Motor neuron (in vitro differentiated cells): ENCODE measurements at regions not wholly inside any gene's neighbourhood (a gene's known extent, or its start where the extent isn't known, plus 50 kb on each side); places are given as distances from the start of the nearest gene placed in this dataset.
A peak's percentile ranks its signal among the peaks of the same experiment; 100 is the strongest.

Source experiments
- ATAC-seq, 8 experiments: fragments of 200-7000 bp; cut with Tn5 transposase; replicated peaks in 6 of 8; 2 replicates each; pipeline ENCODE4 v1.8.0; 2021; ENCODE audit warnings: mild to moderate bottlenecking in 8 of 8, moderate library complexity in 8 of 8
- H3K27ac ChIP-seq, 2 donors: fragments of 250-450 bp; sonication (Bioruptor Pico); 2 replicates each; pipeline ENCODE4 v1.9.0; 2021; ENCODE audit warnings: antibody characterized with exemption in 2 of 2, mild to moderate bottlenecking in 2 of 2, moderate library complexity in 1 of 2
- H3K4me1 ChIP-seq, 2 donors: fragments of 250-450 bp; sonication (Bioruptor Pico); replicated peaks in 1 of 2; 2 replicates each; pipeline ENCODE4 v1.6.1; 2021; ENCODE audit warnings: antibody characterized with exemption in 2 of 2, mild to moderate bottlenecking in 2 of 2, moderate library complexity in 1 of 2
- H3K4me3 ChIP-seq, 5 donors: fragments of 250-450 bp; sonication (Bioruptor Pico); 2 replicates each; pipeline ENCODE4 v1.9.0; 2021; ENCODE audit warnings: antibody characterized with exemption in 5 of 5, mild to moderate bottlenecking in 5 of 5, moderate library complexity in 4 of 5
- WGBS, 10 experiments: fragments of 450-650 bp; shearing (Covaris generic); methylation state at CpG; one replicate each; pipeline ENCODE4 v1.0.0; 2022; 5-methylcytosine and 5-hydroxymethylcytosine counted together
- in situ Hi-C, 9 experiments: fragments of 400-800 bp; cut with MboI; loops; one replicate each; pipeline ENCODE4 v1.15.0; 2021; ENCODE audit warnings: low sequenced_read_pairs in 9 of 9, low pct_unique_long_range_greater_than_20kb in 2 of 9; ENCODE audit not compliant: unreplicated experiment in 9 of 9

DNA sequence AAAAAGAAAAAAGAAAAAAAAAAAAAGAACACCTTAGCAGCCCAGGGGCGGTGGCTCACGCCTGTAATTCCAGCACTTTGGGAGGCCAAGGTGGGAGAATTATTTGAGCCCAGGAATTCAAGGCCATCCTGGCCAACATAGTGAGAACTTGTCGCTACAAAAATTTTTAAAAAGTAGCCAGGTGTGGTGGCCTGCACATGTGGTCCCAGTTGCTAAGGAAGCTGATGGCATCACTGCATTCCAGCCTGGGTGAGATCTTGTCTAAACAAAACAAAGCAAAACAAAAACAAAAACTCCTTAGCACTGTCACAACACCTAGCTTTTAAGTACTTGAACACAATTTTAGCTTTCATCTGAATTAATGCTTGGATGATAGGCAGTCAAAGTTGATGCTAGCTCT lies 86.3 kb upstream of the MKLN1 start:
- H3K4me1 ChIP-seq: no peaks in the 10 kb centered on the region
- WGBS, 10 experiments: 59 to 100% (median 100%) methylated on average over 1 to 3 of the region's 3 CpGs; no CpG with 5 or more reads in 1 of the 10 experiments
- H3K4me3 ChIP-seq: no peak overlapping the region
- no peak for ATAC-seq
- H3K27ac ChIP-seq: no peak overlapping the region
- in situ Hi-C loops: no loop called here

DNA sequence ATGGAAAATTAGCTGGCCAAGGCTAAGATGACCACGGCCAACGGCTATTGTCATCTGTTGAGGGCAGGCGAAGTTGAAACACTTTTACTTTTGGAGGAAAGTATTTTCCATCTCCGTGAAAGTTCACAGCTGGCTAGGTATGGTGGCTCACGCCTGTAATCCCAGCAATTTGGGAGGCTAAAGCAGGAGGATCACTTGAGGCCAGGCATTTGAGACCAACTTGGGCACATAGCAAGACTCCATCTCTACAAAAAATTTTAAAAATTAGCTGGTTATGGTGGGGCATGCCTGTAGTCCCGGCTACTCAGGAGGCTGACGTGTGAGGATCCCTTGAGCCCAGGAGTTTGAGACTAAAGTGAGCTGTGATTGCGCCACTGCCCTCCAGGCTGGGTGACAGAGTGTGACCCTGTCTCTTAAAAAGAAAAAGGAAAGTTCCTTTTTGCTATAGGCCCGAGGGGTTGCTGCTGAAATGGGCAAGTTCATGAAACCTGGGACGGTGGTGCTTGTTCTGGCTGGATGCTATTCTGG lies 85.5 kb upstream of the MKLN1 start:
- no peak for ATAC-seq
- Histone ChIP-seq H3K27ac (no peak overlapping the region), H3K4me3 (no peak overlapping the region), H3K4me1 (no peaks in the 10 kb centered on the region)
- 79 to 98% (median 92%) methylated on average over 2 to 8 of the region's 10 CpGs; no CpG with 5 or more reads in 2 of the 10 experiments for WGBS, 10 experiments
- in situ Hi-C loops: no loop called here

DNA sequence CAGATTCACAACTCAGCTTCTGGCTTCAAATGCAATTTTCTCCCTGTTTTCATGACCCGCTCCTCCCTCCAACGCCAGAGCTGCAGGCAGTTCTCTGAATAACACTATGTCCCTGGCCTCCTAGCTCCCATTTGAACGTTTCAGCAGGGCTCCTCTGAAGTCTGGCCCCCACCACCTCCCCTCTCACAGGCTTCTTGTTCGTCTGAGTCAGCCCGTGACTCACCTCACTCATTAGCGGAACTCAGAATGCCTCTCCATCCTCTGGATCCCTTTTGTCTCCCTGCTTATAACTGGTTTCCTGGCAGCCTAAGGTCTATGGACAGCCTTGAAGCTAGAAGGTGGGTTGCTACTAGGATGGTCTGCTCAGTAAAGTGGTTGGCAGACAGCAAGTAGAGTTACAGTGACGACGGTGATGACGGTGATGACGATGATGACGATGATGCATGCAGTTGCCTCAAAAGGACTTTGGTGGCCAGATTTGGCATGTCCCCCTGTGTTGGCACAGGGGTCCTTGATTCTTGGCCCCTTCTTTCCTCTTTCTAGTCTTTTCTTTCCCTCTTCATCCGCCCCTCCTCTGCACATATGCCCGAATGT lies 83.3 kb upstream of the MKLN1 start:
- peak in 7 of 8 experiments; percentile 66 to 99 (median 98) for ATAC-seq
- H3K27ac ChIP-seq: no peak overlapping the region
- no peak overlapping the region for H3K4me3 ChIP-seq
- in situ Hi-C loops: no loop called here
- no peaks in the 10 kb centered on the region for H3K4me1 ChIP-seq
- 20 to 70% (median 55%) methylated on average over 1 to 9 of the region's 13 CpGs; no CpG with 5 or more reads in 1 of the 10 experiments for WGBS, 10 experiments

DNA sequence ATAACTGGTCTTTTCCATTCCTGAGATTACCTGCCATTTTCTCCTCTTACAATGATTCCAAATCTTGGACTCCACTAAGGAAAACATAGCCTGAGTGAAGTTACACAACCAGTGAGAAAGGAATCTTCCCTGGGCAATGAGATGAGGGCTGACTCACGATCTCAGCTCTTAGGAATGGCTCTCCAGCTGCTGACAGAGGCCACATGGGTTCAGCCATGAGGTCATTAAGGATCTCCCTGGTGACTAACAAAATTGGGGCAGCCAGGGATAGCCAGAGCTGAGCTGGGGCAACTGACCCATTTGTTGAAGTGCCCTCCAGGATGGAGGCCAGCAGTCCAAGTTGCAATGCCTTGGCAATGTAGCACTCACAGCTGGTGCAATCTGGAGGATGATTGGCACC lies 78.7 kb upstream of the MKLN1 start:
- 20 to 67% (median 60%) methylated on average over 1 of the region's 1 CpG; no CpG with 5 or more reads in 7 of the 10 experiments for WGBS, 10 experiments
- Histone ChIP-seq H3K27ac (no peak overlapping the region), H3K4me3 (no peak overlapping the region), H3K4me1 (no peaks in the 10 kb centered on the region)
- peak in 5 of 8 experiments; percentile 24 to 99 (median 66) for ATAC-seq
- in situ Hi-C loops: no loop called here

DNA sequence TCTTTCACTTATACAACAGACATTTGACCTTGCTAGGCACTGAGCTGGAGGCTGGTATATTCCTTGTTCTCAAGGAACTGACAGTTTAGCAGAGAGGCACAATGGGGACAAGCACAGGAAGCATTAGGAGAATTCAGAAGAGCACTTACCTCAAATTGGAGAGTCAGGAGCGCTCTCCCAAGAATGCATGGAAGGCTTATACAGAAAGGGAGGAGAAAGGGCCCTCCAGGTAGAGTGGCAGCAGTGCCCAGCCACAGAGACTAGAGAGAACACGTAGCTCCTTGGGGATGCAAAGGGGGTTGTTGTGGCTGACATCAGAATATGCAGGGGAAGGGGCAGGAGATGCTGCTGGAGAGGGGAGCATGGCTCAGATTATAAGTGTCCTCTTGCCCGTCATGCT lies 78.2 kb upstream of the MKLN1 start:
- Histone ChIP-seq H3K4me3 (no peak overlapping the region), H3K4me1 (no peaks in the 10 kb centered on the region), H3K27ac (no peak overlapping the region)
- ATAC-seq: no peak
- in situ Hi-C loops: no loop called here
- 53 to 100% (median 83%) methylated on average over 1 to 2 of the region's 3 CpGs; no CpG with 5 or more reads in 3 of the 10 experiments for WGBS, 10 experiments

DNA sequence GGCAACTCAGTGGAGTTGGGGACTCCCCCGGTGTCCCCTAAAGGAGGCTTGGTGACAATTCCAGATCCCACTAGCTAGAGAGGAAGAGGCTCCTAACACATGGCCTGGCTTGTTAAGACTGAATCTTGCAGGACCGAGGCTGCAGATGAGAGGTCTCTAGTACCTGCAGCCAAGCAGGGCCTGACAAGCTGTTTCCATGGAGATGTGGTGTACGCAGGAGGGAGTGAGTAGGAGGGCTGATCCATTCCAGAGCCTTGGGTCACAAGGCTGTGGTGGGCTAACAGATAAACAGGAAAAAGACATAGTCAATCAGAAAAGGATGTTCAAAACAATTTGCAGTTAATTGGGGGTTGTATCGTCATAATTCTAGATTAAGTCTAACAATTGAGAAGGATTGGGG lies 77.3 kb upstream of the MKLN1 start:
- no peaks in the 10 kb centered on the region for H3K4me1 ChIP-seq
- H3K27ac ChIP-seq: no peak overlapping the region
- 50 to 100% (median 82%) methylated on average over 1 to 4 of the region's 4 CpGs; no CpG with 5 or more reads in 4 of the 10 experiments for WGBS, 10 experiments
- peak in 5 of 8 experiments; percentile 90 to 99 (median 98) for ATAC-seq
- no peak overlapping the region for H3K4me3 ChIP-seq
- in situ Hi-C loops: no loop called here

DNA sequence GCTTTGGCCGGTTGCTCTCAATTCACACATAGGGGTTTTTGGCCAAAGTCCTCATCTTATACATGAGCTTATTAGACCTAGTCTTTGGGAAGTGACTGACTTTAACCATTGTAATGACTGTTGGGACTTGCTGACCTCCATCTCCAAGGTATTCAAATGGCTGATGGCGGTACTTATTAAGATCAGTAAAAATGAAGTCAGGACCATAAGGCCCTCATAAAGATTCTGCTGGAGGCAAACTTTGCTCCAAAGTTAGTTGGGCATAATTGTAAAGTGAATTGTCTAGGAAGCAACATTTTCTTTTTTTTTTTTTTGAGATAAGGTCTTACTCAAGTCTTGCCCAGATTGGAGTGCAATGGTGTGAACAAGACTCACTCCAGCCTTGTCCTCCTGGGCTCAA lies 76.3 kb upstream of the MKLN1 start:
- WGBS, 10 experiments: 83 to 100% (median 92%) methylated on average over 1 to 2 of the region's 2 CpGs; no CpG with 5 or more reads in 6 of the 10 experiments
- no peak for ATAC-seq

DNA sequence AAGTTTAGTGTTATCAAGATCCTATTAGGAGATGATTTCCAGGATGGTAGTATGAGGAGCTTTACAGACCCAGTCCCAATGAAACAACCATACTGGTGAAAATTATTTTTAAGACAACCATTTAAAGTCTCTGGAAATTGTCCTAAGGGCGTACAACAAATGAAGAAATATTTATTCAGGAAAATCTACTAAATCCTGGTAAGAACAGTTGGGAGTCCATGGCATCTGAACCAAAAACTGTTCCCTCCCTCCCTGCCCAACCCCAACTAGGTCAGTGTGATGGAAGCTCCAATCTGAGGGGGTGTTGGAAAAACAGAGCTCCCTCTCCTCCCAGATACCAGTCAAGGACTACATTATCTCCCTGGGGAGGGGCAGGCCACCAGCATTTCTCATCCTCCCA lies 74.7 kb upstream of the MKLN1 start:
- Histone ChIP-seq H3K4me1 (no peaks in the 10 kb centered on the region), H3K4me3 (no peak overlapping the region), H3K27ac (no peak overlapping the region)
- WGBS, 10 experiments: 60 to 100% (median 83%) methylated on average over 1 of the region's 1 CpG; no CpG with 5 or more reads in 3 of the 10 experiments
- in situ Hi-C loops: no loop called here
- no peak for ATAC-seq

More for the DNA sequence above, 76.3 kb upstream of the MKLN1 start:
- Histone ChIP-seq H3K27ac (no peak overlapping the region), H3K4me3 (no peak overlapping the region), H3K4me1 (no peaks in the 10 kb centered on the region)
- in situ Hi-C loops: no loop called here

DNA sequence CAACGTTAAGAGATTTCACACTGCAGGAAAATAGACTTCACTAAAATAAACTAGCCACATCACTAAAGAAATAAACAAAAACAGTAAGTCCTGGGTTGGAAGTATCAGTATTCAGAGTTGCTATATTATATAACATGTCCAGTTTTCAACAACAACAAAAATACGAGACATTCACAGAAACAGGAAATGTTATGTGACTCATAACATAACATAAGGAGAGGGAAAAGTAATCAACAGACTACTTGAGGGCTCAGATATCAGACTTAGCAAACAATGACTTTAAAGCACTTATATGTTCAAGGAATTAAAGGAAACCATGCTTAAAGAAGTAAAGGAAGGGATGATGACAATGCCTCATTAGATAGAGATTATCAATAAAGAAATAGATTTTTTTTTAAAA lies 73.5 kb upstream of the MKLN1 start:
- ATAC-seq: no peak
- Histone ChIP-seq H3K4me1 (no peaks in the 10 kb centered on the region), H3K4me3 (no peak overlapping the region), H3K27ac (no peak overlapping the region)
- 10 to 100% (median 71%) methylated on average over 1 to 2 of the region's 2 CpGs; no CpG with 5 or more reads in 1 of the 10 experiments for WGBS, 10 experiments
- in situ Hi-C loops: no loop called here

DNA sequence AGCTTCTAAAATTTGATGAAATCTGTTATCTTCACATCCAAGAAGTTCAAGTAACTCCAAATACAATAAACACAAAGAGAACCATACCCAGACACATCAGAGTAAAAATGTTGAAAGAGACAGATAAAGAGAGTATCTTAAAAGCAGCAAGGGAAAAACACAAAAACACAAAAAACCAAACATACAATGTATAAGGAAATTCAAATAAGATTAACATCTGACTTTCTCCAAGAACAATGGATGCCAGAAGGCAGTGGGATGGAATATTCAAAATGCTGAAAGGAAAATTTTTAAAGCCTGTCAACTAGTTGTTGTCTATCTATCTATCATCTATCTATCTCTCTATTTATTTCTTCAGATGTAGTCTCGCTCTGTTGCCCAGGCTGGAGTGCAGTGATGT lies 72.4 kb upstream of the MKLN1 start:
- ATAC-seq: no peak
- in situ Hi-C loops: no loop called here
- Histone ChIP-seq H3K4me1 (no peaks in the 10 kb centered on the region), H3K4me3 (no peak overlapping the region), H3K27ac (no peak overlapping the region)
- 38 to 100% (median 40%) methylated on average over 1 of the region's 1 CpG; no CpG with 5 or more reads in 5 of the 10 experiments for WGBS, 10 experiments

DNA sequence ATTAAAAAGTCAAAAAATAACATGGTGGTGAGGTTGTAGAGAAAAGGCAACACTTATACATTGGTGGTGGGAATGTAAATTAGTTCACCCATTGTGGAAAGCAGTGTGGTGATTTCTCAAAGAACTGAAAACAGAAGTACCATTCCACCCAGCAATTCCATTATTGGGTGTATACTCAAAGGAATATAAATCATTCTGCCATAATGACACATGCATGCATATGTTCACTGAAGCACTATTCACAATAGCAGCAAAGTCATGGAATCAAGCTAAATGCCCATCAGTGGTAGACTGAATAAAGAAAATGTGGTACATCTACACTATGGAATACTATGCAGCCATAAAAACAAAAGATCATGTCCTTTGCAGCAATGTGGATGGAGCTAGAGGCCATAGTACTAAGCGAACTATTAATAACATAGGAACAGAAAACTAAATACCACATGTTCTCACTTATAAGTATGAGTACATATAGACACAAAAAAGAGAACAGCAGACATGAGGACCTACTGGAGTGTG lies 66.1 kb upstream of the MKLN1 start:
- in situ Hi-C loops: no loop called here
- no peak overlapping the region for H3K4me3 ChIP-seq
- ATAC-seq: no peak
- 88 to 100% (median 100%) methylated on average over 1 of the region's 1 CpG; no CpG with 5 or more reads in 4 of the 10 experiments for WGBS, 10 experiments
- H3K4me1 ChIP-seq: no peaks in the 10 kb centered on the region
- no peak overlapping the region for H3K27ac ChIP-seq

DNA sequence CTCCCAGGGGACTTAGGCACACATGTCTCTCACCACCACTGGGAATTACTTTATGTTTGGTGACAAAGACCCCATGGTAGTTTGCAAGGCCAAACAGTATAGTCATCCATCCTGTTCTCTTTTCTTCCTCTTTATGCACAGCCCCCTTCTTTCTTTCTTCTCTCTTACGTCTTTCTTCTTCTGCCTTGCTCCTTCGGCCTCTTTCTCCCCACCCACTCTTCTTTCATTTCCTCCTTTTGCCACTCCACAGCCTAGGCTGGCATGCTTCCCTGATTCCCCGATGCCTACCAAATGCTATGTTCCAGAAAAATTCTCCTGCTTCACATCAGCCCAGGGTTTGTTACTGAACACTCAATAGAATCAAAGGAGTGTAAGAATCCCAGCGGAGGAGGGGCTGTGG lies 62.4 kb upstream of the MKLN1 start:
- 63 to 100% (median 79%) methylated on average over 2 to 4 of the region's 4 CpGs; no CpG with 5 or more reads in 1 of the 10 experiments for WGBS, 10 experiments
- H3K4me3 ChIP-seq: no peak overlapping the region
- in situ Hi-C loops: no loop called here
- ATAC-seq: no peak
- no peak overlapping the region for H3K27ac ChIP-seq
- H3K4me1 ChIP-seq: no peaks in the 10 kb centered on the region

DNA sequence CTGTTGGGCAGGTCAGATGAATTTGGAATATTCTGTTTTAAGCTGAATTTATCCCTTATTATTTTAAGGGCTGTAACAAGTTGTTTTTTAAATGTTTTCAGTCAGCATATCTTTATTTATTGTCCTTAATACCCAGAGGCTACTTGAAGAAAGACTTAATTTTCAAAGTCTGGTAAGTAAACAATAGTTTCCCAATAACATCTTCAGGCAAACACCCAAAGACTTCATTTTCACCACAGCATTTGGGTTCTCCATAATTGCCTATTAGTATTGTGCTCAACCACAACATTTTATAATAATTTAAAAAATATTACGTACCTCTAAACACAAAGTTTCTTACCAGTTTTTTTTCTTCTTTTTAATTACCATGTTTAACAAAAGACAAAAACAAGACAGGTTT lies 60.0 kb upstream of the MKLN1 start:
- WGBS, 10 experiments: 38 to 100% (median 75%) methylated on average over 1 of the region's 1 CpG; no CpG with 5 or more reads in 1 of the 10 experiments
- no peaks in the 10 kb centered on the region for H3K4me1 ChIP-seq
- no peak for ATAC-seq
- no peak overlapping the region for H3K4me3 ChIP-seq
- in situ Hi-C loops: no loop called here
- H3K27ac ChIP-seq: no peak overlapping the region

DNA sequence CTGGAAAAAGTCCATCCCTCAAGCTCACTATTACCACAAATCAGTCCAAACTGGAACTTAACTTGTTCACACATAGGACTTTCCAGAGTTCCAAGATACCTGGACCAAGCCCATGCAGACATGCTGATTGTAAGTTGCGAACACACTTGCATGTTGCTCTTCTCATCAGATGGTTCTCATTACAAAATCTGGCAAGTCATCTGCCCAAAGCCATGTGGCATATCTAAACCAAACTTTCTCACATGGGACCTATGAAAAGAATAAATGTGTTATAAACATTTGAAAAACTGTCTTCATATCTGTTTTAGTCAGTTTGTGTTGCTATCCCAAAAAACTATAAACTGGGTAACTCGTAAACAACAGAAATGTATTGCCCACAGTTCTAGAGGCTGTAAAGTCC lies 58.8 kb upstream of the MKLN1 start:
- 0 to 100% (median 46%) methylated on average over 1 to 2 of the region's 2 CpGs; no CpG with 5 or more reads in 2 of the 10 experiments for WGBS, 10 experiments
- H3K27ac ChIP-seq: no peak overlapping the region
- in situ Hi-C loops: no loop called here
- no peak overlapping the region for H3K4me3 ChIP-seq
- no peaks in the 10 kb centered on the region for H3K4me1 ChIP-seq
- no peak for ATAC-seq
